Fibroblast of skin of scalp (primary cell): ENCODE measurements at regions not wholly inside any gene's neighbourhood (a gene's known extent, or its start where the extent isn't known, plus 50 kb on each side); places are given as distances from the start of the nearest gene placed in this dataset.
"Not testable (repeated sequence)": the region's sequence is repeated elsewhere in the genome, so short reads cannot be mapped to it uniquely, and the experiment has no call there.

Experiments
- DNase-seq: peaks from one replicate; pipeline ENCODE4 v3.0.0-alpha.2; 2013

GRCh38 chr20:48217190-48217589 lies 431.9 kb upstream of the SULF2 start:
- DNase-seq = no peak

- no peak for DNase-seq
Observed at GRCh38 chr20:48215536-48215935, 430.3 kb upstream of the SULF2 start.

DNA sequence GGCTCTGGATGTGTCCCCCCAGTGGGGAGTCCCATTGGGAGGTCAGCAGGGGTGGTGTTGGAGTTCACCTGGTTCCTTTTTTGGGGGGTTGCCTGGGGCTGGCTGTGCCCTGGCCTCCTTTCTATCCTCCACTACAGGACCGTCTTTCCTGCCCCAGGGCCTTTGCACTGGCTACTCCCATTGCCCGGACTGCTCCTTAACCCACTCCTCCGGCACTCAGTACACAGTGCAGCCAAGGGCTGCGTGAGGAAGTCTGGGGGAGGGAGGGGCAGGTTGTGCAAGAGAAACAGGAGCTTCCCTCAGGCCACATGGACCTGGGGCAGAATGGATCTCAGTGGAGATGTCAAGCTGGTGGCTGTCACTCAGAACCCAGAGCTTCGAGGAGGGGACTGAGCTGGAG lies 429.3 kb upstream of the SULF2 start:
- no peak for DNase-seq

GRCh38 chr20:48213635-48214034 lies 428.4 kb upstream of the SULF2 start:
- DNase-seq = not testable (repeated sequence)

DNA sequence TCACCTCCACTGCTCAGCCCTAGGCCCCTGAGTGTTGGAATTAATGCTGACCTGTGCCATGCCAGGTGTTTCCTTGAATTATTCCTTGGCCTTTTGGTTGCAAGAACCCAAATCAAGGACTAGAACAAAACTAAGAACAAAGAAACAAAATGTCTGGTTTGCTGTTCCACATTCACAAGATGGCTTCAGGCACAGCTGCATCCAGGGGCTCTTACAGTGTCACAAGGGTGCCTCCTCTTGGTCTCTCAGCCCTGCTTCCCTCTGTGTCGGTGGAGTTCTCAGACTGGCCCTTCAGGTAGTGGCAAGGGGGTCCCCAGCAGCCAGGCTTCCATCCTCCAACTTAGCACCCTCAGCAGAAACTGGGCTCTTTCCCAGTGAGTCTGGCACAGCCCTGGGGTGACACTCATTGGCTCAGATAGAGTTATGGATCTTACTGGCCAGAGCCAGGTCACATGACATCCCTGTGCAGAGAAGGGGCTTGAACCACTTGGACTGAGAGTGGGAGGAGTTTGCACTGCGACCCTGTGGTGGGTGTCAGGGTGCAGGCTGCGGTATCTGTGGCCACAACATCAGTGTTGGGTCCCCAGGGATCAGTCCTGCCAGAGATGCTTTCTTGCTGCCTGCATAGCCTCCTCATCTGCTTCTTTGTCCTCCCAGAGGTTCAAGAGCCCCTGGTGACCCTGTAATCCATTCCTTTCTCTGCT lies 427.7 kb upstream of the SULF2 start:
- DNase-seq = no peak

GRCh38 chr20:48211847-48212246 lies 426.6 kb upstream of the SULF2 start:
- no peak for DNase-seq

DNA sequence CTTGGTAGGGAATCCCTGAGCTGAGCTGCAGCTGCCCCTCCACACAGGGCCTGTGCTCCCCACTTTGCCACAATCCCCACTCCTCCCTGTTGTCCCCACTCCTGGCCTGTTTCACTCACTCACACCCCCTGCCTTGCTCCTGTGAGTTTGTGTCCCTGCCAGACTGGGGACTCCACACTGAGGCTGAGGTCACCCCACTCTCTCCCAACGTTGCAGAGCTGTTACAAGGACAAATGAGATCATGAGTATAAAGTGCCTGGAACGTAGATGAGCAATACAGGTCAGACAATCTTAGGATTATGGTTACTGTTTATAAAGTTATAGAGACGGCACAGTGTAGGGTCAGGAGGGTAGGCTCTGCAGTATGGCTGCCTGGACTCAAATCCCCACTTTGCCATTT lies 426.0 kb upstream of the SULF2 start:
- no peak for DNase-seq

DNA sequence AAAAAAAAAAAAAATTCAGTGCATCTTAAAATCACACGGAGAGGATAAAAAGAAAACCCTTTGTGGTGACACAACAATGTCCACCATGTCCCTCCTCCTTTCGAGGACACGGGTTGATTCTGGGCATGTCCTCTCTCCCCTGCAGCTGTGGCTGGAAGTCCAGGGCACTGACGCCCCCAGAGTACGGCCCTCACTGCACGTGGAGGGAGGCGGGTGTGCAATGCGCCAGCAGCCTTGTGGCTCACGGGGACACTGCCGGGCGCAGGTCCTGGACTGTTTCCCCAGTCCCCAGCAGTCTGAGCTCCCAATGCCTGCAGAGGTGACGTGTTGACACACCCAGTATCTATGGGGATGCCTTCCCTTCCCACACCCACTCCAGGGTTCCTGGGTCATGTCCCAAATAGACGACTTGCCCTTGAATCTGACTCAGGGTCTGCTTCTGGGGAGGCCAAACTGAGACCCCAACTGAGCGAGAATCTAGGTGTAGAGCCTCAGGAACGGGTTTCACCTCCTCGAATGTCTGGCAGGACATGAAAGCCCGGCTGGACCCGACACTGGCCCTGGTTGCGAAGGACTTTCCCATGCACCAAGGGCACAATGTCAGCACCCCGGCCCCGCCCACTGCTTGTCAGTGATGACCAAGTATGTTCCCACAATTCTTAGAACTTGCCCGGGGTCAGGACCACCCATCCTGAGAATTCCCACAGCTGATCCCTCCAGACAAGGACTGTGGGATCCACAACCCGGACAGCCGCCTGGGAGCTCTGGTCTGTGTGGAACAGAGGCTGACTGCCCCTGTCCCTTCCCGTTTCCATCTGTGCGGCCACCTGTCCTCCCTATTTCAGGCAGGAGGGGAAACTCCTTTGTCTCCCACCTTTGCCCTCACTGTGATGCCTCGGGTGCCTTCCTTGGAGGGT lies 425.1 kb upstream of the SULF2 start:
- no peak for DNase-seq

GRCh38 chr20:48209102-48209501 lies 423.8 kb upstream of the SULF2 start:
- DNase-seq = no peak

DNA sequence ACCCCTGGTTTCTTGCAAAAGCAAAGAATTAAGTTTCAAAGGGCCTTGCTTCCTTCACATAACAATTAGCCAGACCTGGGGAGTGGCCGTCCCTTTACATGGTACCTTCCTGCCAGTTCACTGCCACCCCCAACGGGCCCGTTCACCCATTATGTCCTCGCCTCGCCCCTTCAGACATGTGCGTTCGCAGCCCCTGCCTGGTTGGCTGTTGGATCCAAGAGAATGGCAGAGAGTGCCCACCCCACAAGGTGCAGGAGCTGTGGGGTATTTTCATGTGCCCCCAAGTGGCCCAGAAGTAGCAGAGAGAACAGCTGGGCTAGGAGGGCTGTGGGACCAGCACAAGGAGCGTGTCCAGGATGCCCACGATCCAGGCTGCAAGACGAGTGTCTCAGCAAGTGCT lies 422.9 kb upstream of the SULF2 start:
- DNase-seq = no peak

DNA sequence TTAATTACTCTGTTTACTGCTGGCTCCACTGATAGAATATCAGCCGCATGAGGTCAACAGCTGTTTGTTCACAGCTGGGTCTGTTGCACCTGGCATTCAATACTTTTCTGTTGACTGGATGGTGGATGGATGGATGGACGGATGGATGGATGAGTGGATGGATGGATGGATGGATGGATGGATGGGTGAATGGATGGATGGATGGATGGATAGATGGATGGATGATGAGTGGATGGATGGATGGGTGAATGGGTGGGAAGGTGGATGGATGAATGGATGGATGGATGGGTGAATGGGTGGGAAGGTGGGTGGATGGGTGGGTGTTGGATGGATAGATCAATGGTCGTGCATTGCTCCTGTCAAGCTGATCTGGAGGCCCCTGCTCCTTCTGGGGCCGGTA lies 422.2 kb upstream of the SULF2 start:
- no peak for DNase-seq

DNA sequence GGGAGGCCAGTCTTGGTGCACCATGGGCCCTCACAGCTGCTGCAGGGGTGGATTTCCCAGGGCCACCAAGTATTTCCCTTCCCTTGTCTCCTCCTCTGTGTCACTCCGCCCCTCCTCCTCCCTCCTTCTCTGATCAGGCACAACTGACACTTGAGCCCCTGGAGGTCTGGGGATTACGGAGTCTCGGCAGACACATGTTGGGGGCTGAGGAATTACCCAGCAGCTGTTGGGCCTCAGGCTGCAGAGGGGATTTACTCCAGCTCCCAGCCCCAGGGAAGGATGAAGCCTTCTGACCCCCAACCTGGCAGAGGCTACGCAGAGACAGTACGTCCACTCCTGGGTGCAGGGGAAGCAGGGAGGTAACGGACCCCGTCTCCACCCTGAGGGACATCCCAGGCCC lies 420.5 kb upstream of the SULF2 start:
- DNase-seq = no peak

- DNase-seq = no peak
Observed at GRCh38 chr20:48205281-48205782, 420.1 kb upstream of the SULF2 start.

GRCh38 chr20:48204499-48204898 lies 419.2 kb upstream of the SULF2 start:
- DNase-seq = no peak

DNA sequence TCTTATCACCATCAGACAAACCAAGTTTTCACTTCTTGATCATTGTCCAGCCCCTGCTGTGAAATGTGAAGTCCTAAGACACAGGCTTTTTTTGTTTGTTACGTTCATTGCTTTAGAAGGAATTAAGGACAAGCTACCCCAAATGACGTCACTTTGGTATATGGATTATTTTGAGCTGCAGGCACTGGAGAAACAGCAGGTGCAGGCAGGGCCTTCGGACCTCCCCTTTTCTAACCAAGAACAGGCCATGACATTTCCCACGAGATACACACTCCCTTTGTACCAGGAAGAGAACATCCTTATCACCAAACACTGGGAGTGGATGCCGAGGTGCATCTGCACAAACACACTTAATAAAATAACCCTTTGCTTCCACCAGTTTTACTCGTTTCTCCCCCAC lies 418.0 kb upstream of the SULF2 start:
- no peak for DNase-seq

GRCh38 chr20:48202334-48203113 lies 417.2 kb upstream of the SULF2 start:
- no peak for DNase-seq

- no peak for DNase-seq
Observed at GRCh38 chr20:48201885-48202284, 416.6 kb upstream of the SULF2 start.

DNA sequence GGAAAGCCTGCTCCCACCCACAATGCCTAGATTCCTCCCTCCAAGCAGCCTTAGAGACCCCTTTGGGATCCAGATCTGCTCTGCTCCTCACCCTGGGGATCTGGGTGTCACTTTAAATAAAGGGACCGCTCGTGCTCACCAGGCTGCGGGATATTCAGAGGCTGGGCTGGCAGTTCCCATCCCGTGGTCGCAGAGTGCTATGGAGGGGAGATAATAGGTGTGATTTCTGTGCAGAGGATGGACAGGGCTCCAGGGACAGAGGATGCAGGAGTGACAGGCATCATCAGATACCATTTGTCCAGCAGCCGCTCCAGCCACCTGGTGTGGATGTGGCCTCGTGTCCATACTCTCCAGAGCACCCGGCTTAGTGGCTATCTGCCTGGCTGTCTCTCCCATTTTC lies 415.9 kb upstream of the SULF2 start:
- no peak for DNase-seq

DNA sequence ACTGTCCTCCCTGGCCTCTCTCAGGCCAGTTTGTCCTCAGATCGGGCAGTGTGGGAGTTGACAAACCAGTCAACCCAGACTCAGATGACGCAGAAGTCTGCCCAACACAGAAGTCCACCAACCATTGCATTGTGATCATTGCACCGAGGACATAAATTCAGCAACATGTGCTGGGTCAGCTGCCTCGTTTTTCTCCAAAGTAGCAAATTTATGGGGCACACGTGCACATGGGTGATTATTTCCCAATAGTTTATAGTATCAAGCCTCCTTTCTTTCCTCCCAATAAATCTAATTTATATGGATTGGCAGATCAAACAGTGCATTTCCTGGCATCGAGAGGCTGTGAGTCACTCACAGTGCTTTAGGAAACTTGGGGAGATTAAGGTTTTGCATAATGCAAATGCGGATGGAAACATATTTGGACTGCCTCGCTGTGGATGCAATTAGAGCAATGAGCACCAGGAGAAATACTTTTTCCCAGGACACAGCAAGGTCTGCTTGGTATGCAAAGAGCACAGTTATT lies 413.7 kb upstream of the SULF2 start:
- DNase-seq = peak; percentile 31

GRCh38 chr20:48197066-48197465 lies 411.8 kb upstream of the SULF2 start:
- no peak for DNase-seq

DNA sequence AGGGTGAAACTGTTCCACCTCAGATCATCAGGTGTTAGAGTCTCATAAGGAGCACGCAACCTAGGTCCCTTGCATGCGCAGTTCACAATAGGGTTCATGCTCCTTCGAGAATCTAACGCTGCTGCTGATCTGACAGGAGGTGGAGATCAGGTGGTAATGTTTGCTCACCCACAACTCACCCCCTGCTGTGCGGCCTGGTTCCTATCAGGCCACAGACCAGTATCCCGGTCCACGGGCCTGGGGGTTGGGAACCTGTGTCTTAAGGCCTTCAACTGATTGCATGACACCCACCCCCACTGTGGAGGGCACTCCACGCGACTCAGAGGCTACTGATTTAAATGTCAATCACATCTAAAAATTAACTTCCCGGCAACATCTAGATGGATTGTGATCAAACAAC lies 411.2 kb upstream of the SULF2 start:
- no peak for DNase-seq

- DNase-seq = no peak
Observed at GRCh38 chr20:48196001-48196400, 410.7 kb upstream of the SULF2 start.
